Mesothelial cell of epicardium (in vitro differentiated cells): ENCODE measurements at regions not wholly inside any gene's neighbourhood (a gene's known extent, or its start where the extent isn't known, plus 50 kb on each side); places are given as distances from the start of the nearest gene placed in this dataset.
A peak's percentile ranks its signal among the peaks of the same experiment; 100 is the strongest.

Experiments
- DNase-seq, 2 experiments: peaks; one replicate each; pipeline ENCODE4 v3.0.0; 2021; ENCODE audit warnings: low spot score in 2 of 2; ENCODE audit not compliant: unreplicated experiment in 2 of 2
- H3K27ac Mint-ChIP-seq: 2 replicates; pipeline ENCODE4 v1.8.0; 2021; ENCODE audit warnings: mixed read lengths
- H3K27me3 Mint-ChIP-seq: 2 replicates; pipeline ENCODE4 v1.8.0; 2021; ENCODE audit warnings: low read depth, mixed read lengths
- H3K36me3 Mint-ChIP-seq: 2 replicates; pipeline ENCODE4 v1.8.0; 2021; ENCODE audit warnings: mixed read lengths
- H3K4me1 Mint-ChIP-seq: 2 replicates; pipeline ENCODE4 v1.8.0; 2021; ENCODE audit warnings: mixed read lengths
- H3K4me3 Mint-ChIP-seq: 2 replicates; pipeline ENCODE4 v1.8.0; 2021; ENCODE audit warnings: mild to moderate bottlenecking, moderate library complexity, mixed read lengths
- H3K9me3 Mint-ChIP-seq: 2 replicates; pipeline ENCODE4 v1.8.0; 2021; ENCODE audit warnings: mixed read lengths
- TF ChIP-seq, protein P1 (sequence below): fragments of 200-600 bp; sonication (generic); IDR thresholded peaks from one replicate; pipeline ENCODE4 v1.5.0; 2021; ENCODE audit warnings: antibody characterized with exemption; ENCODE audit not compliant: unreplicated experiment

DNA sequence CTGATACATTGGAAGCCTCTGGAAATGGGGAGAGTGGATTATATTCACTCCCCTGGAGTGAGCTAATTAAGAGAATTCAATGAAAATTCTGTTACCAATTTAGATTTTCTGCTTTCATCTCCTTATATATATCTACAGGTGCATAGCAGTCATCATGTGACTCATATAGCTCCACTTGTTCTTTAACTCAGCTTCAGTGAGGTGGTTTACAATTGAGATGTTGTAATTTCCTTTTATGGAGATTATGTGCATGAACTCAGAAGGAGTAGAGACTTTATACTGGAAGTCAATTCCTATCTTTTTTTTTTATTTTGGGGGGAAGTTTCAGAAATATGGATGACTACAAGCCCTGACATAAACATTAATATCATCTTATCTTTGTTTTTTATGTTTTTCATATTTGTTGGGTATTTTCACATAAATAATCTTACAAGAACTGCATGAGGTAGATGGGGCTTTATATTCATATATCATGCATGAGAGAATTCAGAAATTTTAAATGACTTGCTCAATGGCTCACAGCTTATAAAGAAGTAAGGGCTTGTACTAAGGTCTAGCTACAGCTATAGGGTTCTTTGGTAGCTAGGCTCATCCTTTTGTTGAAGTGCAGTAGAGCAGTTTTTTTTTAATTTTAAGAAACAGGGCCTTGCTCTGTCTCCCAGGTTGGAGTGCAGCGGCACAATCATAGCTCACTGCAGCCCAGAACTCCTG, 92.3 kb upstream of the SCAF11 start:
- DNase-seq, result no peak
- H3K4me1 Mint-ChIP-seq, result no peaks in the 10 kb centered on the region
- peaks cover 10% of the 10 kb centered on the region for H3K36me3 Mint-ChIP-seq
- peaks cover 43% of the 10 kb centered on the region for H3K9me3 Mint-ChIP-seq
- H3K27ac Mint-ChIP-seq, result no peak overlapping the region
- no peak overlapping the region for H3K4me3 Mint-ChIP-seq
- TF ChIP-seq, protein P1, sequence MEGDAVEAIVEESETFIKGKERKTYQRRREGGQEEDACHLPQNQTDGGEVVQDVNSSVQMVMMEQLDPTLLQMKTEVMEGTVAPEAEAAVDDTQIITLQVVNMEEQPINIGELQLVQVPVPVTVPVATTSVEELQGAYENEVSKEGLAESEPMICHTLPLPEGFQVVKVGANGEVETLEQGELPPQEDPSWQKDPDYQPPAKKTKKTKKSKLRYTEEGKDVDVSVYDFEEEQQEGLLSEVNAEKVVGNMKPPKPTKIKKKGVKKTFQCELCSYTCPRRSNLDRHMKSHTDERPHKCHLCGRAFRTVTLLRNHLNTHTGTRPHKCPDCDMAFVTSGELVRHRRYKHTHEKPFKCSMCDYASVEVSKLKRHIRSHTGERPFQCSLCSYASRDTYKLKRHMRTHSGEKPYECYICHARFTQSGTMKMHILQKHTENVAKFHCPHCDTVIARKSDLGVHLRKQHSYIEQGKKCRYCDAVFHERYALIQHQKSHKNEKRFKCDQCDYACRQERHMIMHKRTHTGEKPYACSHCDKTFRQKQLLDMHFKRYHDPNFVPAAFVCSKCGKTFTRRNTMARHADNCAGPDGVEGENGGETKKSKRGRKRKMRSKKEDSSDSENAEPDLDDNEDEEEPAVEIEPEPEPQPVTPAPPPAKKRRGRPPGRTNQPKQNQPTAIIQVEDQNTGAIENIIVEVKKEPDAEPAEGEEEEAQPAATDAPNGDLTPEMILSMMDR, result no peak
- no peaks in the 10 kb centered on the region for H3K27me3 Mint-ChIP-seq

DNA sequence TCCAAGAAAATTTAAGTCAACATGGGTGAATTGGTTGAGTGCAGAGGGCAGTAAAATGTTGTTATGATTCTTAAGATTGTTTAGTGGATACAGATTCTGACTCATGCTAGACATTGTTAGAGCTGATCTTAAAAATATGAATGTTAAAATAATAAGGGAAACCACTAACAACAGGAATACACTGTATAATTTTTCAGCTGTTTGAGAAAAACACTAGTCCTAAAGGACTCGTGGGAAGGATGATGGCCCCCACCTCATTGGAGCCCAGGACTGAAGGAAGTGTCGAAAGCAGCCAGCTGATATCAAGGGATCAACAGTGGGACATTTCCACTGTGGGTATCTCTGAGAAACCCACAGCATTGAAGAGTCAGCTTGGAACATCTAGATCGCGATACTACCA, 82.9 kb upstream of the SCAF11 start:
- Mint-ChIP-seq H3K4me1 (peaks cover 5% of the 10 kb centered on the region), H3K4me3 (no peak overlapping the region), H3K36me3 (peaks cover under 1% of the 10 kb centered on the region), H3K27ac (no peak overlapping the region), H3K27me3 (no peaks in the 10 kb centered on the region), H3K9me3 (peaks cover 2% of the 10 kb centered on the region)
- TF ChIP-seq, protein P1, result no peak
- DNase-seq, result no peak

DNA sequence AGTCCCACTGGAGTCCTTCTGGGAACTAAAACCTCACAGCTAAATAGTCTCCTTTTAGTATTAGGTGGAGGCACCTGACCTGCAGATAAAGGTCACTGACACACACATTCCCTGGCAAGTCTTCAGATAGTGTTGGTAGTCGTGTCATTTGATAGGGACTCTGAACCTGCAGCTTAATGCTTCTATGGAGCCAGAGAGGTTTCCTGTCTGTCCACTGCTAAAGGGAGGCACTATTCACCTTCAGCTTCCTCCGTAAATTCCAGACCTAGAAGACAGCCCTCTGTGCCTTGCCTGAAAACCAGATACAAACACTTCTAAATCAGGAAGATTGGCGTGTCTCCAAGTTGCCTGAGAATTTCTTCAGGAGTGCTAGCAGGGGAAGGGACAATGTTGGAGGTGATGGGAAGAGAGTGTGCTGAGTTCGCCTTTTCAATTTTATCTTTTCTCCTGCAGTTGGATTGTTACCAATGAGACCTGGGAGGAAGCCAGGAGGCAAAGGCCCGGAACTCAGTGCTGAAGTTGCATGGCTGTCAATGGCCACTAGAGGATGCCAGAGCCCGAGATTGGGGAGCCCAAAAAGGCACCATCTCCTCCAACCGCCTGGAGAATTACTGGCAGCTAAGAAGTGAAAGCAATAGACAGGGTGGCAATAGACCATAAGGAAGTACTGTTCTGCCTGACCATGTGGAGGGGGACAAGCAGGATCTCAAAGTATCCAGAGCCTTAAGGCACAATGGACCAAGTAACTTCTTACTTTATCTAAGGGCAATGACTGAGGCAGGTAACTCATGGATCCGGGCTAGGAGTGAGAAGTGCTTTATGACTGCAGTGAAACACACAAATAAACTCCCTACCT, 81.6 kb upstream of the SCAF11 start:
- peak; percentile 30 to 67 for DNase-seq
- no peak overlapping the region for H3K27ac Mint-ChIP-seq
- TF ChIP-seq, protein P1, result peak; percentile 80
- peaks cover 5% of the 10 kb centered on the region for H3K4me1 Mint-ChIP-seq
- H3K36me3 Mint-ChIP-seq, result no peaks in the 10 kb centered on the region
- H3K9me3 Mint-ChIP-seq, result no peaks in the 10 kb centered on the region
- no peak overlapping the region for H3K4me3 Mint-ChIP-seq
- no peaks in the 10 kb centered on the region for H3K27me3 Mint-ChIP-seq

DNA sequence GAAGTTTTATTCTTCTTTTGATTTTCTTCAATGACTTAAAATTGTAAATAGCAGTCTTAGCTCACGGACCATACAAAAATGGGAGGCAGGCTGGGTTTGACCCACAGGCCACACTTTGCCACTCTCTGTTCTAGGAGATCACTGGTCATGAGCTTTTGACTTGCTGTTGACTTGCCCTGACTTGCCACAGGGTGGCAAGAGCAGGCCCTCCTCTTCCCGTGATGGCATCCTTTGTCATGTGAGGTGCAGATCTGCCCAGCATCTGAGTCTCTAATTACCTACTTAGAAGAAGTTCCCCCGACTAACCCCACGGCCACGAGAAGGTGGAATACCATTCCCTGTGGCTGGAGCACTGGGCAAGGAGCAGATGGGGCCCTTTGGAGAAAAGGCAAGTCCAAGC, 81.0 kb upstream of the SCAF11 start:
- DNase-seq, result no peak
- no peak overlapping the region for H3K4me3 Mint-ChIP-seq
- H3K27me3 Mint-ChIP-seq, result no peaks in the 10 kb centered on the region
- peaks cover 5% of the 10 kb centered on the region for H3K4me1 Mint-ChIP-seq
- TF ChIP-seq, protein P1, result no peak
- H3K27ac Mint-ChIP-seq, result no peak overlapping the region
- no peaks in the 10 kb centered on the region for H3K9me3 Mint-ChIP-seq
- no peaks in the 10 kb centered on the region for H3K36me3 Mint-ChIP-seq

DNA sequence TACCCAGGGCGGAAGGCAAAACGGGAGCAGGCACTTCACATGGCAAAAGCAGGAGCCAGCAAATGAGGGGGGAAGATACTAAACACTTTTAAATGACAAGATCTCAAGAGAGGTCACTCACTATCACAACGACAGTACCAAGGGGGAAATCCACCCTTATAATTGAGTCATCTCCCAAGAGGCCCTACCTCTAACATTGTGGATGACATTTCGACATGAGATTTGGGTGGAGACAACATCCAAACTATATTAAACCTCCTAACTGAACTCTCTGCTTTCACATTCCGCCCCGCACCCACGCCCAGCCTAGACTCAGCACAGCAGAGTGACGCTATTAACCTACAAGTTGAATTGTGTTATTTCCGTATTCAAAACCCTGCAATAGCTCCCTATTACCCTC, 76.7 kb upstream of the SCAF11 start:
- Mint-ChIP-seq H3K27ac (no peak overlapping the region), H3K9me3 (peaks cover 6% of the 10 kb centered on the region), H3K4me1 (peaks cover 3% of the 10 kb centered on the region), H3K36me3 (no peaks in the 10 kb centered on the region), H3K4me3 (no peak overlapping the region), H3K27me3 (no peaks in the 10 kb centered on the region)
- DNase-seq, result no peak
- TF ChIP-seq, protein P1, result no peak
